ENCODE measurements at regions not wholly inside any gene's neighbourhood (a gene's known extent, or its start where the extent isn't known, plus 50 kb on each side); places are given as distances from the start of the nearest gene placed in this dataset.

DNA sequence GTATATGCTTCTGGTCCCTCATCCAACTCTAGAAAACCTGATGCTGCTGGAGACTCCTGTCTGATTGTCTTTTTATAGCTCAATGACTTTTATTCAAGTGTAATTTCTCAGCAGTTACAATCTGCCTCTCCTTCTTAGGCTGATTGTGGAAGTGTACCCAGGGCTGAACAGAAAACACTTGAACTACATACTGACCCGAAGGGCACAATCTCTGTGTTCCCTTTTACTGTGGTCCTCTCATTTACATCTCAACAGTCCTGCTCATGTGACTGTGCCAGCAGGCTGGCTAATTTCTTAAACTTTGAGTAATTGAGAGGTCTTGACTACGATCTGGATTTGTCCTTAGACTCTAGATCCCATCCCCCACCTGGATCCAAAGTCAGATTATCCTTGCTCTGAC lies 863.4 kb downstream of the PDHA2 start:
- Histone ChIP-seq H3K4me1 (ENCODE audit: control insufficient read depth, extremely low read depth, insufficient read depth, low read length) (no peaks in the 10 kb centered on the region), H3K9me1 (ENCODE audit: control insufficient read depth, extremely low read depth, insufficient read depth, low read length) (no peaks in the 10 kb centered on the region)
- dilution Hi-C loops (cut with MboI; ENCODE audit: extremely low pct_ligation_motif_present, low sequenced_read_pairs): no loop called here

DNA sequence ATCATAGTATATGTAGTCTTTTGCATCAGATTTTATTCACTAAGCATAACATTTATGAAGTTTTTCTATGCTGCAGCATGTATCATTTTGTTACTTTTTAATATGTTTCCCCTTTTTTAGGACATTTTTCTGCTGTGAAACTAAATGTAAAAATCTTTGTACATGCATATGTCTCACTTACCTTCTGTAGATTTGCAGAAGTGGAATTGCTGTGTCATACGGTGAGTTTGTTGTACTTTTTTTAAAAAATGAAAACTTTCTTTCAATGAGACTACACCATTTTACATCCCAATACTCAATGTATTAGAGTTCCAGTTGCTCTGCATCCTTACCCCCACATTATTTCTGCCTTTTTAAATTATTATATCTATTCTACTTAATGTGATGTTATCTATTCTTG lies 868.9 kb downstream of the PDHA2 start:
- no peak overlapping the region for H2AFZ ChIP-seq (ENCODE audit: control insufficient read depth, low read length)
- FAIRE-seq (no peak), DNase-seq (ENCODE audit: low read depth, low spot score) (no peak)
- H3K27me3 ChIP-seq (ENCODE audit: control insufficient read depth, extremely low read depth, insufficient read depth, low read length): no peaks in the 10 kb centered on the region
- H3K4me1 ChIP-seq (ENCODE audit: control insufficient read depth, extremely low read depth, insufficient read depth, low read length): no peaks in the 10 kb centered on the region
- no peak overlapping the region for H3K4me3 ChIP-seq (ENCODE audit: control insufficient read depth in 2 of 3, extremely low read depth in 1 of 3, insufficient read depth in 2 of 3, low read depth in 1 of 3, low read length in 3 of 3)
- H3K9me3 ChIP-seq (ENCODE audit: control insufficient read depth, low read depth, low read length): no peaks in the 10 kb centered on the region
- H3K79me2 ChIP-seq (ENCODE audit: control insufficient read depth, insufficient read depth, low read length): no peaks in the 10 kb centered on the region
- dilution Hi-C loops (cut with MboI; ENCODE audit: extremely low pct_ligation_motif_present, low sequenced_read_pairs): no loop called here
- H4K20me1 ChIP-seq (ENCODE audit: control insufficient read depth, extremely low read depth, insufficient read depth, low read length): no peaks in the 10 kb centered on the region
- H3K9me1 ChIP-seq (ENCODE audit: control insufficient read depth, extremely low read depth, insufficient read depth, low read length): no peaks in the 10 kb centered on the region
- no peak overlapping the region for H3K4me2 ChIP-seq (ENCODE audit: control insufficient read depth, extremely low read depth, insufficient read depth, low read depth, low read length)
- H3K9ac ChIP-seq (ENCODE audit: control insufficient read depth, extremely low read depth, insufficient read depth, low read length): no peak overlapping the region
- no peak overlapping the region for H3K27ac ChIP-seq (ENCODE audit: control insufficient read depth, insufficient read depth, low read length)
- no peaks in the 10 kb centered on the region for H3K36me3 ChIP-seq (ENCODE audit: control insufficient read depth in 2 of 2, extremely low read depth in 1 of 2, insufficient read depth in 2 of 2, low read length in 2 of 2)
- TF ChIP-seq, protein P1, sequence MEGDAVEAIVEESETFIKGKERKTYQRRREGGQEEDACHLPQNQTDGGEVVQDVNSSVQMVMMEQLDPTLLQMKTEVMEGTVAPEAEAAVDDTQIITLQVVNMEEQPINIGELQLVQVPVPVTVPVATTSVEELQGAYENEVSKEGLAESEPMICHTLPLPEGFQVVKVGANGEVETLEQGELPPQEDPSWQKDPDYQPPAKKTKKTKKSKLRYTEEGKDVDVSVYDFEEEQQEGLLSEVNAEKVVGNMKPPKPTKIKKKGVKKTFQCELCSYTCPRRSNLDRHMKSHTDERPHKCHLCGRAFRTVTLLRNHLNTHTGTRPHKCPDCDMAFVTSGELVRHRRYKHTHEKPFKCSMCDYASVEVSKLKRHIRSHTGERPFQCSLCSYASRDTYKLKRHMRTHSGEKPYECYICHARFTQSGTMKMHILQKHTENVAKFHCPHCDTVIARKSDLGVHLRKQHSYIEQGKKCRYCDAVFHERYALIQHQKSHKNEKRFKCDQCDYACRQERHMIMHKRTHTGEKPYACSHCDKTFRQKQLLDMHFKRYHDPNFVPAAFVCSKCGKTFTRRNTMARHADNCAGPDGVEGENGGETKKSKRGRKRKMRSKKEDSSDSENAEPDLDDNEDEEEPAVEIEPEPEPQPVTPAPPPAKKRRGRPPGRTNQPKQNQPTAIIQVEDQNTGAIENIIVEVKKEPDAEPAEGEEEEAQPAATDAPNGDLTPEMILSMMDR (optimal IDR thresholded peaks at IDR 0.05 in 1 of 3, IDR thresholded peaks at IDR 0.05 in 1 of 3, conservative IDR thresholded peaks at IDR 0.05 in 1 of 3; ENCODE audit: extremely low read depth in 1 of 3, insufficient read depth in 2 of 3, low read length in 3 of 3): no peak

More for the DNA sequence above, 863.4 kb downstream of the PDHA2 start:
- TF ChIP-seq EZH2 (IDR thresholded peaks at IDR 0.05; ENCODE audit: low read length): no peak
- TF ChIP-seq, protein P1 (optimal IDR thresholded peaks at IDR 0.05 in 1 of 3, IDR thresholded peaks at IDR 0.05 in 1 of 3, conservative IDR thresholded peaks at IDR 0.05 in 1 of 3; ENCODE audit: extremely low read depth in 1 of 3, insufficient read depth in 2 of 3, low read length in 3 of 3): no peak
- Histone ChIP-seq H3K27me3 (ENCODE audit: control insufficient read depth, extremely low read depth, insufficient read depth, low read length) (no peaks in the 10 kb centered on the region), H3K36me3 (ENCODE audit: control insufficient read depth in 2 of 2, extremely low read depth in 1 of 2, insufficient read depth in 2 of 2, low read length in 2 of 2) (no peaks in the 10 kb centered on the region), H3K79me2 (ENCODE audit: control insufficient read depth, insufficient read depth, low read length) (no peaks in the 10 kb centered on the region), H3K27ac (ENCODE audit: control insufficient read depth, insufficient read depth, low read length) (no peak overlapping the region), H3K4me3 (ENCODE audit: control insufficient read depth in 2 of 3, extremely low read depth in 1 of 3, insufficient read depth in 2 of 3, low read depth in 1 of 3, low read length in 3 of 3) (no peak overlapping the region), H3K9me3 (ENCODE audit: control insufficient read depth, low read depth, low read length) (no peaks in the 10 kb centered on the region), H4K20me1 (ENCODE audit: control insufficient read depth, extremely low read depth, insufficient read depth, low read length) (no peaks in the 10 kb centered on the region), H3K9ac (ENCODE audit: control insufficient read depth, extremely low read depth, insufficient read depth, low read length) (no peak overlapping the region), H2AFZ (ENCODE audit: control insufficient read depth, low read length) (no peak overlapping the region), H3K4me2 (ENCODE audit: control insufficient read depth, extremely low read depth, insufficient read depth, low read depth, low read length) (no peak overlapping the region)
- DNase-seq (ENCODE audit: low read depth, low spot score): no peak
- no peak for FAIRE-seq

Measured in keratinocyte (primary cell).